BJ (cell line): ENCODE measurements at regions not wholly inside any gene's neighbourhood (a gene's known extent, or its start where the extent isn't known, plus 50 kb on each side); places are given as distances from the start of the nearest gene placed in this dataset.

ENCODE experiments used
- CTCF ChIA-PET: fragments of 350-600 bp; formaldehyde crosslinking; extraction: SDS; loops from one replicate; lab custom pipeline; 2021; ENCODE audit warnings: antibody characterized with exemption, inconsistent platforms; lab: Yijun Ruan, JAX
- POLR2A ChIA-PET: fragments of 300-600 bp; sonication (Branson Sonifier 250); formaldehyde crosslinking; extraction: SDS; loops from one replicate; lab custom pipeline; 2021; ENCODE audit warnings: antibody characterized with exemption; lab: Charles Lee
- DNase-seq: peaks from one replicate; pipeline ENCODE4 v3.0.0-alpha.2; 2011; ENCODE audit warnings: low read depth
- H3K27me3 ChIP-seq: 2 replicates; pipeline ENCODE4 v1.6.0; 2011; ENCODE audit warnings: low read length; ENCODE audit not compliant: control insufficient read depth, insufficient read depth
- H3K36me3 ChIP-seq: 2 replicates; pipeline ENCODE4 v1.5.1; 2011; ENCODE audit warnings: low read length; ENCODE audit not compliant: control insufficient read depth, insufficient read depth
- H3K4me3 ChIP-seq: 2 replicates; pipeline ENCODE4 v1.5.1; 2011; ENCODE audit warnings: low read depth, mild to moderate bottlenecking, control low read depth, low read length
- TF ChIP-seq, protein P1 (sequence below): IDR thresholded peaks from 2 replicates; pipeline ENCODE4 v1.5.1; 2011; ENCODE audit warnings: low read depth, mild to moderate bottlenecking, control low read depth, inconsistent platforms, low read length, moderate library complexity; ENCODE audit not compliant: insufficient read depth

DNA sequence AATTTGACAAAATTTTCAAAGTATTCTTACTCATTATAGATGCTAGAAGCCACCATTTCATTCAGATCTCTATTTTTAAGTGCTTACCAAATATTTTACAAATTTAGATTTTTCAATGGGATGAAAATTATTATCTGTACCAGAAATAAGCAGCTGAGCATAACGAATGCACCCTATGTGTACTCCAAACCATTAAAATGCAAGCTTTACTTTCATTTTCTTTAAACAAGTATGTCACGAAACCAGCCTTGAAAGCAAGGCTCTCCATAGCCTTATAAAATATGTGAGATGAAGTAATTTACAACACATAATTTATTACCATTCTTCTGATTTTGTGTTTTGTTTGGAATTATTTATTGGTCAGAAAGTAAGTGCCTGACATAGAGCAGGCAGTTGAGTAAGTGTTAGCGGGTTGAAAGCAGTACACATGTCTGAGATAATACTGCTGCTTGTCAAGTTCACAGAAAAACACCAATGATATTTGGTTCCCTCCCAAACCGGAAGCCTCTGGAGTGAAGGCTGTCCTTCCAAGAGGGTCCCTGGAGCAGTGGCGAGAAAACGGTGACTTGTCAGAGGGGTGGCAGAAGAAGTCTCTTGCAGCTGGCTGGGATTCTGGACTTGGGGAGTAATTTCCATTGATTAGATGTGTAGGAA is 322.7 kb upstream of the PFKP start:
- H3K4me3 ChIP-seq: no peak overlapping the region
- ChIA-PET POLR2A (no interaction called here), CTCF (no interaction called here)
- H3K27me3 ChIP-seq: no peaks in the 10 kb centered on the region
- TF ChIP-seq, protein P1, sequence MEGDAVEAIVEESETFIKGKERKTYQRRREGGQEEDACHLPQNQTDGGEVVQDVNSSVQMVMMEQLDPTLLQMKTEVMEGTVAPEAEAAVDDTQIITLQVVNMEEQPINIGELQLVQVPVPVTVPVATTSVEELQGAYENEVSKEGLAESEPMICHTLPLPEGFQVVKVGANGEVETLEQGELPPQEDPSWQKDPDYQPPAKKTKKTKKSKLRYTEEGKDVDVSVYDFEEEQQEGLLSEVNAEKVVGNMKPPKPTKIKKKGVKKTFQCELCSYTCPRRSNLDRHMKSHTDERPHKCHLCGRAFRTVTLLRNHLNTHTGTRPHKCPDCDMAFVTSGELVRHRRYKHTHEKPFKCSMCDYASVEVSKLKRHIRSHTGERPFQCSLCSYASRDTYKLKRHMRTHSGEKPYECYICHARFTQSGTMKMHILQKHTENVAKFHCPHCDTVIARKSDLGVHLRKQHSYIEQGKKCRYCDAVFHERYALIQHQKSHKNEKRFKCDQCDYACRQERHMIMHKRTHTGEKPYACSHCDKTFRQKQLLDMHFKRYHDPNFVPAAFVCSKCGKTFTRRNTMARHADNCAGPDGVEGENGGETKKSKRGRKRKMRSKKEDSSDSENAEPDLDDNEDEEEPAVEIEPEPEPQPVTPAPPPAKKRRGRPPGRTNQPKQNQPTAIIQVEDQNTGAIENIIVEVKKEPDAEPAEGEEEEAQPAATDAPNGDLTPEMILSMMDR: no peak
- H3K36me3 ChIP-seq: no peaks in the 10 kb centered on the region
- no peak for DNase-seq

DNA sequence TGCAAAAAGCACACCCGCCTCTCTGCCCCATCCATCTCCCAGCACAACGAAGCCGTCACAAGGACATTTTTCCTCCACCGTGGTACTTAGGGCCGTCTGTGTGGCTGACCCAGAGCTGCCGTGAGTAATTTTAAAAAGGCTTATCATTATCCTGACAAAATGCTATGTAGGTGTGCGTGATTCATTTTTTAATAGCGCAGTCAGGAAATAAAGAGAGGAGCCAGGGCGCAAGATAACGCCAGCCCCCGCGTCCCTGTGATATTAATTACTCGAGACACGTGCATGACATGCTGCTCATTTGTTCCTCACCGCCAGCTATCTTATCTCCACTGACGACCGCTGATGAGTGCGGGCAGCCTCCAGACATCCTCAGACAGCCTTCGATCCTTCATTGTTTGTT is 332.7 kb upstream of the PFKP start:
- ChIA-PET POLR2A (no interaction called here), CTCF (no interaction called here)
- Histone ChIP-seq H3K36me3 (no peaks in the 10 kb centered on the region), H3K27me3 (no peaks in the 10 kb centered on the region), H3K4me3 (no peak overlapping the region)
- DNase-seq: no peak
- TF ChIP-seq, protein P1: no peak

GRCh38 chr10:2733278-2733963 is 333.9 kb upstream of the PFKP start:
- H3K36me3 ChIP-seq: no peaks in the 10 kb centered on the region
- no peaks in the 10 kb centered on the region for H3K27me3 ChIP-seq
- ChIA-PET CTCF (no interaction called here), POLR2A (no interaction called here)
- no peak overlapping the region for H3K4me3 ChIP-seq
- no peak for DNase-seq
- TF ChIP-seq, protein P1: no peak

DNA sequence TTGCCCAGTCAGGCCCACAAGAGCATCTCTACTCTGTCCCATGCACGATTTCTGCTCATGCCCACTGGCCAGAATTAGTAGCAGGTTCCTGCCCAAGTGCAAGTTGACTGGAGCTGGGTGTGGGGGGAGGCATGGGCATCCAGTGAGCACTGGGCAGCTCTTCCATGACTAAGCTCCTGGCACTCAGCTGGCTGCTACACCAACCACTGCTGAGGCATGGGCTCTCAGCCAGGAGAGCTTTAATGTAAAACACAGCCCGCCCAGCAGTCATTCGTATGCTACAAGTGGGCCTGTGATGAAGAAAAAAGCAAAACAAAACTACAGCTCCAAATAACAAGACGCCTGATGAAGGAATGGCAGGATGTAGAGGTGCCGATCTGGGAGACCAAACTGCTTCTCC is 335.4 kb upstream of the PFKP start:
- ChIA-PET CTCF (no interaction called here), POLR2A (no interaction called here)
- Histone ChIP-seq H3K36me3 (no peaks in the 10 kb centered on the region), H3K27me3 (no peaks in the 10 kb centered on the region), H3K4me3 (no peak overlapping the region)
- TF ChIP-seq, protein P1: no peak
- DNase-seq: no peak

- H3K36me3 ChIP-seq: no peaks in the 10 kb centered on the region
- POLR2A ChIA-PET: no interaction called here
- no peak for DNase-seq
- no peaks in the 10 kb centered on the region for H3K27me3 ChIP-seq
- TF ChIP-seq, protein P1: no peak
- no peak overlapping the region for H3K4me3 ChIP-seq
- CTCF ChIA-PET: no interaction called here
Observed at GRCh38 chr10:2729197-2729596, 338.2 kb upstream of the PFKP start.
